GM10266 (cell line): ENCODE measurements at regions not wholly inside any gene's neighbourhood (a gene's known extent, or its start where the extent isn't known, plus 50 kb on each side); places are given as distances from the start of the nearest gene placed in this dataset.

Experiments used
- DNase-seq: peaks from one replicate; pipeline ENCODE4 v3.0.0; 2012; ENCODE audit errors: extremely low spot score
- CTCF ChIP-seq: IDR thresholded peaks from 2 replicates; pipeline ENCODE4 v1.5.1; 2012; ENCODE audit warnings: mild to moderate bottlenecking, low read depth; ENCODE audit not compliant: control insufficient read depth, insufficient read depth; ENCODE audit errors: missing control alignments

GRCh38 chr2:36266536-36267121 is 88.9 kb upstream of the CRIM1 start:
- no peak for DNase-seq
- no peak for TF ChIP-seq CTCF

- DNase-seq = no peak
- TF ChIP-seq CTCF = no peak
These were observed 93.0 kb upstream of the CRIM1 start for GRCh38 chr2:36262581-36262980.

- TF ChIP-seq CTCF = no peak
- no peak for DNase-seq
These were observed 99.7 kb upstream of the CRIM1 start for GRCh38 chr2:36255863-36256262.

GRCh38 chr2:36253086-36253485 is 102.5 kb upstream of the CRIM1 start:
- DNase-seq = no peak
- no peak for TF ChIP-seq CTCF

- no peak for TF ChIP-seq CTCF
- peak; percentile 42 for DNase-seq
These were observed 109.1 kb upstream of the CRIM1 start for GRCh38 chr2:36246320-36246990.

GRCh38 chr2:36245651-36246050 is 109.9 kb upstream of the CRIM1 start:
- DNase-seq = no peak
- TF ChIP-seq CTCF = no peak

GRCh38 chr2:36238106-36238505 is 117.5 kb upstream of the CRIM1 start:
- no peak for DNase-seq
- TF ChIP-seq CTCF = no peak
